ENCODE measurements at regions not wholly inside any gene's neighbourhood (a gene's known extent, or its start where the extent isn't known, plus 50 kb on each side); places are given as distances from the start of the nearest gene placed in this dataset.

DNA sequence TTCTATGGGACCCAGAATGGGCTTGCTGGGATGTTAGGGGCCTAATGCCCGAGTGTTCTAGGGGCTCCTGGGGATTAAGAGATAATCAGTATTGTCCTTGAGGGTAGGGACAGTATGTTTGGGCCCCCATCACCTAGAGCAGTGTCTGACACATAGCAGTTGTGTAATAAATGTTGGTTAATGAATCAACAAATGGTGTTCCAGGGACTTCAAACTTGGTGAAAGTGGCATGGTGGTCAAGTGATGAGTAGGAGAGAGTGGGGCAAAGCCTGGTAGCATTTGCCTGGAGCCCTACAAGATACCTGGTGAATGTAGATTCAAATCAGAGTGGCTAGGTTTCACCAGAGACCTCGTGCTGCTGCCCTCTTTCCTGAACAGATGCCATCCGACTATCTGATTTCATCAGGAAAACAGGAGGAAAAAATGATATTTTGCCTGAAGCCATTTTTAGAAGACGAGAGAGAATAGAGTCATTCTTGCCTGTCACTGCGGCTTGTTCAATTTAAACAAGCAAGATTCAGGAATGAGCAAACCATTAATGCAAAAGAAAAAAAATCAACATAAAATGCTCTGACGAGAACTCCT, 117.3 kb downstream of the RPL22L1 start:
- DNase-seq (ENCODE audit: low read depth in 2 of 2) = no peak

DNA sequence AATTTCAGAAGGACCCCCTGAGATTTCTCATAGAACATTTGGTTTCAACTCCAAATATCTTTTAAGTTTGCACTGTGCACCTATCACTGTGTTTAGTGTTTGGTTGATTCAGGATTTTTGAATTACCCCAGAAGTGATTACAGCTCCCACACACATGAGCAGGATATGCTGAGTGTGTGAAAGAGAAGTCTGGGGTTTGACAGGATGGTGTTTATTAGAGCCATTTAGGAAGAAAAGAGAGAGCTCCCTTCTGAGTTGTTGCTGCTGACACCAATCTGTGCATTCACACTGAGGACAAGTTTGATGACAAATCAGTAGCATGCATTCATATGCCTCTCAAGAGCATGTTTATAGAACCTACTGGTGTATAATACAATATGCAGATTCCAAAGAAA, 118.1 kb downstream of the RPL22L1 start:
- DNase-seq (ENCODE audit: low read depth in 2 of 2) = no peak

DNA sequence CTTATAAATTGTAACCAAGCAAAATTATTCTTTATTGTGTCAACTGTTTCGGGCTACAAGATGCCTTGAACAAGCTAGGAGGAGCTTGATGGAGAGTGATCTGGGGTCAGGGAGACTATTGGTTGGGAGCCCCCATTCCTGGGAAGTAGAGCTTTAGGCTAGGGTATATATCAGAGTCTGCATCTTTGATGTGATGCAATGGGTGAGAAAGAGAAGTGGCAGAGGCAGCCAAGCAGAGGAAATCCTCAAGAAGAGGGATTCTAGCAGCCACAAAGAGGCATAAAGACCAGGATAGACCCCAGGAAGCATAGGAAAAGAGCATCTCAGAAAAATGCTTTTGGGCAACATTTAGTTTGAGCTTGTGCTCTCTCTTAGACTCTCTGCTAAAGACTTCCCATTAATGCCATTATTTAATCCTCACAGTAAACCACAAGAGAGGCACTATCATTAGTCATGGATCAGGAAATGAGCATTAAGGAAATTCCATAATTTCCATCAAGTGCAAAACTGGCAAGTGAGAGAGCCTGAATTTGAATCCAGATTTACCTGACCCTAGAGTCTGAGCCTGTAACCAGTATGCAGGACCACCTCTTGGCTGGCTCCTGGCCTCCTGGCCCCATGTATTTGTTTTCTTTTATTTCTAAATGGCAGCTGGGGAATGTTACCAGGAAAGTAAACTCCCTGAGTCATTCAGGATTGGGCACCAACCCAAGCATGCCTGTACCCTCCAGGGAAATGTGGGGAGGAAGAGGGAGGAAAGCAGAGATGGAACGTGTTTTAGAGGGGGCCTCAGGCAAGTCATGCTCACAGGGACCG, 118.7 kb downstream of the RPL22L1 start:
- DNase-seq (ENCODE audit: low read depth in 2 of 2) = peak; percentile 96 to 97

DNA sequence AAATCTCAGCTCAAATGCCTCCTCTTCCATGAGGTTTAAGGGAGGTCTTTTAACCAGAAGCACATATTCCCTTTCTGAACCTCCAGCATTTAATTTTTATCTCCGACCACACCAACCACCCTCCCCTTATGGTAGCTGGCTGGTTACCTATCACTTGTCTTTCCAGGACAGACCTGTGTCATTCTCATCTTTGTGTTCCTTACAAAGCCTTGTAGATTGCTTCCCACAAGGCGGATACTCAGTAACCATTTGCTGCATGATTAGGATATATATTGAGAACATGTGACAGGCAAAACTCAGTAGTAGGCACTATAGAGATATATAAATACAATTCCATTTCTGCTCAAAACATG, 119.5 kb downstream of the RPL22L1 start:
- DNase-seq (ENCODE audit: low read depth in 2 of 2) = no peak

DNA sequence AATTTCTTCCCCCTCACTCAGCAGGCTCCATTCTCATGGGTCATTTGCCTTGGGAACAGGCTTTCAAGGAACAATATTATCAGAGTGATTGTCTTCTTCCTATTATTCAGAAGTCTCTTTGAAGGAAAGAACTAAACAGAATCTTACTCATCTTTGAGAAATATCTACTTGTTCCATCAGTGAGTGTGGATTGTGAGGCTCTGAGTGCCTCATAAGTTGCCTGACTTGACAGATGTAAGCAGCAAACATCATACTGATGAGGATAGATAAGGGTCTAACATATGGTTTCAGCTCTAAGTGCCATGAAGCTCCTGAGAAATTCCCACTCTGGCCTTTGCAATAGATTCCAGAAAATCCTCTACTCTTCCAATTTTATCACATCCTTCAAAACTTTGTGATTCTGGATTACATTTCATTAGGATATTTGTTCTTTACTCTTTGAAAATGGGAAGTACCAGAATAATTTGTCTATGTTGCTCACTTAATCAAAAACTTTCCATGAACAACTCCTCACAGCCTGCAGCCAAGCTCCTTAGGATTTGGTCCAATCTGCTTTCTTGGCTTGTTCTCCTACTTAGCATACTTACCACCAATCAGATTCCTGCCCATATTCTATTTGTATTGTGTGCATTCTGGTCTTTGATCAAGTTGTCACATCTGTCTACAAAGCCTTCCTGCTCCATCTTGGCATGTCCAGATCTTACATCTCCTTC, 120.1 kb downstream of the RPL22L1 start:
- DNase-seq (ENCODE audit: low read depth in 2 of 2) = no peak

DNA sequence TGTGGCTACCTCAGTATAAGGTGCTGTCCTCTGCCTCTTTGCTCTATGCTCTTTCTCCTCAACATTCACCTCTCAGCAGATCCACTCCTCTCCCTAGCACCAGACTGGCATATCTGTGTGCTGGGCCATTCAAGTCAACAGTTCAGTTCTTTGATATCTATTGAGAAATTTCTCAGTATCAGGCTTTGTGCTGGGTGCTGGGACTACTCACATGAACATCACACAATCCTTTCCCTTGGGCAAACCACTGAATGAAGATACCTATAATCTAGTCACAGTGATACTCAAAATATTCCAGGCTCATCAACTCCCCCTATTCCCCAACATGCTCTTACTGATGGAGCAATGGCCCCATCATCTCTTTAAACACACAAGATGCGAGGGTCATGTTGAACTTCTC, 120.8 kb downstream of the RPL22L1 start:
- no peak for DNase-seq (ENCODE audit: low read depth in 2 of 2)

DNA sequence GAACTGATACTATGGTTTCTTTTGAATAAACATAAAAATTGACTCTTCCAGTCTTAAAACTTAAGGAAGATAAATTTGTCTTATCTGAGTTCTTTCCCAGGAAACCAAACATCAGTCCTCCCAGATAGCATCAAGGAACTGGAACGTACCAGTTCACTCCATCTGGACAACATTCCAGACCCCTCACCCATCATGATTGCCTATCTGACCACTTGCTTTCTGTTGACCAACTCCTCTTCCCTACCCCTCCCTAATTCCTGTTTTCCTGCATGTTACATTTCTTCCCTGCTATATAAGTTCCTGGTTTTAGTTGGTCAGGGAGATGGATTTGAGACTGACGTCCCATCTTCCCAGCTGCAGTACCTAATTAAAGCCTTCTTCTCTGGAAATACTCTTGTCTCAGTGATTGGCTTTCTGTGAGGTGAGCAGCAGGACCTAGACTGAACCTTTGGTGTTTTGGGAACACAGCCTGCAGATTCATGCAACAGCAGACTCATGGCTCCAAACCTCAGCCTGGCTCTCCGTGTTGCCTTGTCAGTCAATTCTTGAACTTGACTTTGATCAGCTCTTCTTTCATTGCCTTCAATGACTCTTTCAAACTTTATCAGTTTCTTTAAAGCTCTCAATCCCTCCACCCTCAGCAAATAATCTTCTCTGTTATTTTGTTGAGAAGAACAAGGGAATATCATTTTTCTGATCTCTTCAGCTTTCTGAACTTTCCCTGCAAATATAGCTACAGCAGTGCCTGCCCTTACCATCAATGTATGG, 123.6 kb downstream of the RPL22L1 start:
- DNase-seq (ENCODE audit: low read depth in 2 of 2) = no peak

DNA sequence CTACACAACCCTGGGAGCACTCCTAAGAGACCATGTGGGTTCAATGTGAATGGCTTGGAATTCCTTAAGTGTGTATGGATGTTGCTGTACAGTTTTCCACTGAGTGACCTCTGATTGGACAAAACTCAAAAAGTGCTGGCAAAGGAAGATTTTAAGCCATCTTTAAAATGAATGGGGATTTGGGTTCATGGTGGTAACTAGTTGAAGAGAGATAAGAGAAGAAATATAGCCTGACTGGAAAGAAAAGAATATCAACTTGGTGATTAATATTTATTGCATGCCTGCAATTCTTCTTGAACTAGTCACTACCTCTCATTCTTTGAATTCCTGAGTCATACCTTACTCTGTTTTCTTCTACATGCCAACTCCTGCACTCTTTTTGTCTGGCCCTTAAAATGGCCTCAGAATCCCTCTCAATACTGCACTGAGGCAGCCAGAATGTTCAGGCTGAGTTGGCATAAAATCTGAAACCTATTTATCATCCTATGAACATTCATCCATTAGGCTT, 124.7 kb downstream of the RPL22L1 start:
- no peak for DNase-seq (ENCODE audit: low read depth in 2 of 2)

DNA sequence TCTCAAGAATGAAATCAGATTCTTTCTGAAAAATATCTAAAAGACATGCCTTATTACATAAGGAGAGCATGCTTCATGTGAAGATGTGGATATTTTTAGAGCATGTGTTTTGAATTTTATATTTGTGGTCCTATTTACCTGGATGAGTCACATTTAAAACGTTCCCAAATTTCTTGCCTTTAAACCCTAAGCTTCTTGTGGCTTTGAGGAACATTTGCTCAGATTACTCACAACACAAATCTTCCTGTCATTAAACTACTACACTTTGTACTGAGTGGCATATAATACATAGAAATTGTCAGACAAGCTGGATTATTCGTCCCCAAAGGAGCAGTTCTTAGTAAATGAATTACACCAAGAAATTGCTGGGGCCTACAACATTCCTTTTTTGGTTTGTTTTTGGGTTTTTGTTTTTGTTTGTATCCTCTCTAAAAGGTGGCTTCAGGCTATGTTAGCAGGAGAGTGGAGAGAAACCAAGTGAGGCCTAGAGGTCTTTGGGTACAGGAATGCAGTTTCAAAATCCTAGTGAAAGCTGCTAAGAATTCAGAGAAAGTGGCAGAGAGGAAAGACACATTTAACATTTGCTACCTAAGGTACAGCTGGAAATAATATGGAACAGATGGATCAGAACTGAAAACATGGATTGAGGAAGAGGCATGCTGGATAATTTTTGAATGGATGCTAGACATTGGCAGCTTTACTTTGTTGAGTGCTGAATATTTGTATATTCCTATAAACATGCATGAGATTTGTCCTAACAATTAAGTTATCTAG, 128.1 kb downstream of the RPL22L1 start:
- DNase-seq (ENCODE audit: low read depth in 2 of 2) = no peak

DNA sequence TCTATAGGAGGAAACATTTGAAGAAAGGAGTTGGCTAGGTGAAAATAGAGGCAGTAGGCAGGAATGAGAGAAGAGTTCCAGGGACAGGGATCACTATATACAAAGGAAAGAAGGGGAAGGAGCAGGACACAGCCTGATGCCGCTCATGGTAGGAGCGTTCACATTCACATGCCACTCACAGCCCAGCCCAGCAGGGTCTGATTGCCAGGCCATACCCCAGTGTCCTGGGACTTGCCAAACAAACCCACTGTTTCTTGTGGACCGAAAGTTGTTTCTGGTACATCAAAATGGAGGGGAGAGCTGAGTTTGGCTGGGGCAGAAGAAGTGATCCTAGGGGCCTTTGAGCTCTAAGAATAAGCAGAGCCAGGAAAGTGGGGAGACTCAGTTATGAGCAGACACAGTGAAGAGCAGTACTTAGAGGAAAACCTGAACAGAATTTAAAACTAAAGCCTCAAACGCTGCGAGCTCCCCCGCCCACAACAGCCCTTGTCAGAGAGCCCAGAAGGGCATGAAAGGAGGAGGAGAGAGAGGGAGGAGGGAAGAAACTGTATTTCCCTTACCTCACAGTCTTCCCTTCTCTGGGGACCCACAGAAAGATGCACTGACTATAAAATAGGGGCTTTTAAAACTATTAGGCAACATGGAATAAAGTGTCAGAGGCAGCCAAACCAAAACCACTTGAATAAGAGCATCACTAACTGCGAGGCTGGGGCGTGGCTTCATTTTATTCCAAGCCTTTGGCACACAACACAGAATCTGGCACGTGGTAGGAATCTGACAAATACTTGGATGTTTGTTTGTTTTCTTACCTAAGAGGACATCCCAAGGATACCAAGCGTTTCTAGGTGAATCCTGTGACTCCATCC, 129.0 kb downstream of the RPL22L1 start:
- DNase-seq (ENCODE audit: low read depth in 2 of 2) = peak; percentile 88 to 89

DNA sequence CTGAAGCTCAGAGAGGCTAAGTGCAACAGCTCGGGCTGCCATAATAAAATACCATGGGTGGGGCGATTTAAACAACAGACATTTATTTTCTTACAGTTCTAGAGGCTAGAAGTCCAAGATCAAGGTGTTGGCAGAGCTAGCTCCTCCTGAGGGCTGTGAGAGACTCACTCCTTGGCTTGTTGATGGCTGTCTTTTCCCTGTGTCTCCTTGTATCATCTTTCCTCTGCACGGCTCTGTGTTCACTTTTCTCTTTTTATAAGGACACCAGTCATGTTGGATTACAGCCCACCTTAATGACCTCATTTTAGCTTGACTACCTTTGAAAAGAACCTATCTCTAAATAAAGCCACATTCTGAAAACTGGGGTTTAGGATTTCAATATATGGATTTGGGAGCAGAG, 129.7 kb downstream of the RPL22L1 start:
- DNase-seq (ENCODE audit: low read depth in 2 of 2) = no peak

DNA sequence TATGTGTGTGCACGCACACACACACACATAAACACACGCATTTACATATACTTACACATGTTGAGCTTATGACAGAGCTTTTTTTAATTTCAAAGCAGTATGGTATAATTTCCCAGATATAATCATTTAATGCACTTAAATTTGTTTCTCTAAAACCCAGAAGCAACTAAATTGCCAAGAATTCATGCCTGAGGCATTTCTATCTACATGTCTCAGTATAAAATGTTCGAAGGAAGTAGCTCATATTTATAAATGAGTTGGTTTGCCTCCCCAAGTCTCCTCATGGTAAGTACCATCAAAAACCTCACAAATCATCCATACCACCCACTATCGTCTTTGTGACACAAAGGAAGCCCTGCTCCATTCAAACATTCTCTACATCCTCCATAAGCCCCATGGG, 130.6 kb downstream of the RPL22L1 start:
- DNase-seq (ENCODE audit: low read depth in 2 of 2) = no peak

DNA sequence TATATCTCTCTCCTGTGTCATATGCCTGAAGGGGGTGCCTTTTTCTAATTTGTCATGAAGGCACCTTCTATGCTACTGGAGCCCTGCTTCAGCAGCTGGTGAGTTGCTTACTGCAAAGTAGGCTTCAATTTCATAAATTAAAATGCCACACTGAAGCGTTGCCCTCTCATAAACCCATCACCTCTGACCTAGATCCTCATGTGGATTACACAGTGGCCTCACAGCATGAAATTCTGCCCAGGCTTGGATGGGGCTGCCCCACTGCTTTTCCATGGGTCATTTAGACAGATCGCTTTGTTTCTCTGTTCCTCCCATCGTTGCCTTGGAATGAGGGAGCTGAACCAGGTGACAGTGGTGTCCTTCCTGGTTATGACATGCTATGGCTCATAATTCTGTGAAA, 131.2 kb downstream of the RPL22L1 start:
- DNase-seq (ENCODE audit: low read depth in 2 of 2) = no peak

DNA sequence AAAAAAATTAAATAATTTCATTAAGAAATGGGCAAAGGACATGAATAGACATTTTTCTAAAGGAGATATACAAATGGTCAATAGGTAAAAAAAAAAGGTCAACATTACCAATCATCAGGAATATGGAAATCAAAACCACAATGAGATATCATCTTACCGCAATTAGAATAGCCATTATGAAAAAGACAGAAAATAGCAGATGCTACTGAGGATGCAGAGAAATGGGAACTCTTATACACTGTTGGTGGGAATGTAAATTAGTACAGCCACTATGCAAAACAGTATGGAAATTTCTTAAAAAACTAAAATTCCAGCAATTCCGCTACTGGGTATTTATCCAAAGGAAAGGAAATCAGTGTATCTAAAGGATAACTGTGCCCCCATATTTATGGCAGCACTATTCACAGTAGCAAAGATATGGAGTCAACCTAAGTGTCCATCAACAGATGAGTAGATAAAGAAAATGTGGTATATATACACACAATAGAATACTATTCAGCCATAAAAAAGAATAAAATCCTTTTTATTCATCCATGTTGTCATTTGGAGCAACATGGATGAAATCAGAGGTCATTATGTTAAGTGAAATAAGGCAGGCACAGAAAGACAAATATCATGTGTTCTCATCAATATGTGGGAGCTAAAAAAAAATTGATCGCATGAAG, 132.4 kb downstream of the RPL22L1 start:
- no peak for DNase-seq (ENCODE audit: low read depth in 2 of 2)

DNA sequence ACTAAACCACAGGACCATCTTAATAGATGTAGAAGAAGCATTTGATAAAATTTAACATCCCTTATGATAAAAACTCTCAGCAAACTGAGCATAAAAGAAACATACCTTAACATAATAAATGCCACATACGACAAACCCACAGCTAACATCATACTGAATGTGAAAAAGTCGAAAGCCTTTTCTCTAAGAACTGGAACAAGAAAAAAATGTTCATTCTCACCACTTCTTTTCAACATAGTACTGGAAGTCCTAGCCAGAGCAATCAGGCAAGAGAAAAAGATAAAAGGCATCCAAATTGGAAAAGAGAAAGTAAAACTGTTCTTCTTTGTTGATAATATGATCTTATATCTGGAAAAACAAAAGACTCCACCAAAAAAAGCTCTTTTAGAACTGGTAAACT, 134.2 kb downstream of the RPL22L1 start:
- no peak for DNase-seq (ENCODE audit: low read depth in 2 of 2)

DNA sequence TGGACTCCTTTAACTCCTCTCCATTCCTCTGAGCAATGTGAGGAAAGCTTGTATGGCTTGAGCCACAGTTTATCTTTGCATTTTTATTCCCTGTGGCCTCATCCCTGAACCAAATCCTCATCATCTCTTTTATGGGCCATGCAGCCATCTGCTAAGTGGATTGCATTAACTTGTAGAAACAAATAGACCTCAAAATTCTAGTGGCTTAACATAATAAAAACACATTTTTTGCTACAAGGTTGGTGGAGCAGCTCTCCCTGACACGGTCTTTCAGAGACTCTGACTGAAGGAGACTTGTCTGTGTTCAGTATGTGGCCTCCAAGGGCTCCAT, 135.3 kb downstream of the RPL22L1 start:
- no peak for DNase-seq (ENCODE audit: low read depth in 2 of 2)

DNA sequence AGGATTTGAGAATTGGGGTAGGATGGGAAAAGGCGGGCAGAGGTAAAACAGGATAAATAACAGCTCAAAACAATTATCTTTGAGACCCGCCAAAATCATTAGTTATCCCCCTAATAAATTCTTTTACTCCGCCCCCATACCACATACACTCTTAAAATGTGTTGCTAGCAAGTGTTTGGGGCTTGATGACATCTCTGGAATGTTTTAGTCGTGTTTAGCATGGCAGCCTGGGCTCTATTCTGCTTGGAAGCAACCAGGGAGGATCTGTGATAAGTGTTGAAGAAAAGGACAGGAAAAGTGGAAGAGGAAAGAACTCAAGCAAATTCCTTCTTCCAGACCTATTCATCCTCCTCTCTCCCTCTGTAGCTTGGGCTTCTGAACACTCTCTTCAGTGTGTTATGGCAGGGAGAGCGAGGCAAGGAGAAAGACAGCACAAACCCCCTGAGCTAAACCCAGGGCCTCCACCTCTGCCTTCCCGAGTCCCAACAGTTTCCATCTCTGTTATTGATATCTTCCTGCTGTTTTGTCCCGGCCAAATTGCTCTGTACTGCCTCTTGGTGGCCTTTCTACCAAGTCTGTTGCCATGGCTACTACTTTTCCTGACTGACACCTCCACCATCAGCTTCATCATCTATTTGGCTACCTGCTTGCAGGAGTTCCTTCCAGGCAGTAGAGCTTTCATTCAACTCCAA, 135.8 kb downstream of the RPL22L1 start:
- DNase-seq (ENCODE audit: low read depth in 2 of 2) = no peak

DNA sequence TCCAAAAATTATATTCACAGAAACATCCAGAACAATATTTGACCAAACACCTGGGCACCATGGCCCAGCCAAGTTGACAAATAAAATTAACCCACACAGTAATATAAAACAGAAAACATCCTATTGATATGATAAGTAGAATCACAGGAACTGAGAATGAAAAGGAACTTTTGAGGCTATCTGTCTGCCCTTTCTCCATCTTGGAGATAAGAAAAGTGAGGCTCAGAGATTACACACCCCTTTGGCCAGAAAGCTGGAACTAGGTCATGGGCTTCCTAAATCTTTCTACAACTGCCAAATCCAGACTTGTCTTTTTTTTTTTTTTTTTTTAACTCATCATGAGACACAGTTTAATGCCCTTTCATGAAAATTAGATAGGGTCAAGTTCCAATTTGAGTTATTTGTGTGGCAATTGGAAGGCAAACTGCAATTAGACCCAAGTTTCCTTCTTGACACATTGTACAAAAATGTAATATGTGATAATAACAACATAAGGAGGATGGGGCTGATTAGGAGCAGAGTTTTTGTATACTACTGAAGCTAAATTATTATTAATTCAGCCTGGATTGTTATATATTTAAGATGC, 137.2 kb downstream of the RPL22L1 start:
- DNase-seq (ENCODE audit: low read depth in 2 of 2) = no peak

DNA sequence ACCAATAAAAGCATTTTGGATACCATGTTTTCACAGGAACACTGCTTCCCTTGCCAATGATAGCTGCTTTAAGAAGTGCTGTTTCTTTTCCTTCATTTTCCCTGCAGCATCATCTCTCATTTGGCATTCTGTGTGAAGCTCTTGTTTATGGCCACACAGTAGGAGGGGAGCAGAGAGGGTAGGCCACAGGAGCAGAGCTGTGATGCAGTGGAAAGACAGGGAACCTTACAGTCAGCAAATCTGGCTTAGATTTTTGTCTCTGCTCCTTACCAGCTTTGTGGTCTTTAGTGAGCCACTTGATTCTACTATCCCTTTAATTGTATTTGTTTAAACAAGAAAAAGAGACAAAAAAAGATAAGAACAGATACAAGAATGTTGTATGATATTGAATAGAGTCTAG, 138.7 kb downstream of the RPL22L1 start:
- DNase-seq (ENCODE audit: low read depth in 2 of 2) = no peak

Measured in fibroblast of skin of left biceps (primary cell).